GM18502 (cell line): ENCODE measurements at regions not wholly inside any gene's neighbourhood (a gene's known extent, or its start where the extent isn't known, plus 50 kb on each side); places are given as distances from the start of the nearest gene placed in this dataset.

Source experiments
- ATAC-seq: cut with Tn5 transposase; IDR thresholded peaks from one replicate; pipeline ENCODE4 v1.9.1; 2021; ENCODE audit warnings: mild to moderate bottlenecking; ENCODE audit not compliant: unreplicated experiment, poor library complexity

- no peak for ATAC-seq
Observed at GRCh38 chr10:3420527-3421469, 248.2 kb upstream of the PITRM1 start.

- ATAC-seq: no peak
Observed at GRCh38 chr10:3419719-3420495, 247.3 kb upstream of the PITRM1 start.

GRCh38 chr10:3418926-3419325 lies 246.3 kb upstream of the PITRM1 start:
- no peak for ATAC-seq

- no peak for ATAC-seq
Observed at GRCh38 chr10:3418041-3418754, 245.6 kb upstream of the PITRM1 start.

GRCh38 chr10:3417096-3417495 lies 244.5 kb upstream of the PITRM1 start:
- ATAC-seq: no peak

- no peak for ATAC-seq
Observed at GRCh38 chr10:3415878-3416605, 243.5 kb upstream of the PITRM1 start.

- no peak for ATAC-seq
Observed at GRCh38 chr10:3415038-3415736, 242.6 kb upstream of the PITRM1 start.

GRCh38 chr10:3414667-3415023 lies 242.1 kb upstream of the PITRM1 start:
- ATAC-seq: no peak

GRCh38 chr10:3413937-3414666 lies 241.5 kb upstream of the PITRM1 start:
- ATAC-seq: no peak

GRCh38 chr10:3412646-3413045 lies 240.1 kb upstream of the PITRM1 start:
- no peak for ATAC-seq

- ATAC-seq: no peak
Observed at GRCh38 chr10:3412071-3412582, 239.5 kb upstream of the PITRM1 start.

GRCh38 chr10:3411044-3411443 lies 238.5 kb upstream of the PITRM1 start:
- no peak for ATAC-seq

GRCh38 chr10:3409928-3410327 lies 237.3 kb upstream of the PITRM1 start:
- no peak for ATAC-seq

GRCh38 chr10:3408603-3409365 lies 236.2 kb upstream of the PITRM1 start:
- no peak for ATAC-seq

GRCh38 chr10:3407208-3407607 lies 234.6 kb upstream of the PITRM1 start:
- ATAC-seq: no peak

GRCh38 chr10:3406556-3406955 lies 234.0 kb upstream of the PITRM1 start:
- no peak for ATAC-seq

GRCh38 chr10:3404381-3404780 lies 231.8 kb upstream of the PITRM1 start:
- no peak for ATAC-seq

- no peak for ATAC-seq
Observed at GRCh38 chr10:3402187-3402751, 229.7 kb upstream of the PITRM1 start.
